ENCODE measurements at regions not wholly inside any gene's neighbourhood (a gene's known extent, or its start where the extent isn't known, plus 50 kb on each side); places are given as distances from the start of the nearest gene placed in this dataset.

GRCh38 chr4:1542516-1543320 is 136.5 kb upstream of the NKX1-1 start:
- Histone ChIP-seq H3K4me1 (peaks cover 0 to 6% (median 0%) of the 10 kb centered on the region in 4 donors), H3K27me3 (peaks cover 0 to 66% of the 10 kb centered on the region in 2 donors), H3K4me3 (no peak overlapping the region), H3K27ac (no peak overlapping the region), H3K9me3 (no peaks in the 10 kb centered on the region), H3K36me3 (no peaks in the 10 kb centered on the region)
- intact Hi-C loops (cut with DNase I; ENCODE audit: low total_unique reads) = no loop called here
- no peak for DNase-seq
- TF ChIP-seq CTCF (IDR thresholded peaks at IDR 0.05) = no peak

GRCh38 chr4:1542226-1542490 is 135.9 kb upstream of the NKX1-1 start:
- Histone ChIP-seq H3K27me3 (peaks cover 0 to 72% of the 10 kb centered on the region in 2 donors), H3K9me3 (no peaks in the 10 kb centered on the region), H3K4me1 (peaks cover 0 to 5% (median 0%) of the 10 kb centered on the region in 4 donors), H3K27ac (no peak overlapping the region), H3K4me3 (no peak overlapping the region), H3K36me3 (no peaks in the 10 kb centered on the region)
- TF ChIP-seq CTCF (IDR thresholded peaks at IDR 0.05) = no peak
- intact Hi-C loops (cut with DNase I; ENCODE audit: low total_unique reads) = no loop called here
- DNase-seq = no peak

GRCh38 chr4:1541449-1542225 is 135.4 kb upstream of the NKX1-1 start:
- no peak overlapping the region for H3K4me3 ChIP-seq
- no peak overlapping the region for H3K27ac ChIP-seq
- no peaks in the 10 kb centered on the region for H3K36me3 ChIP-seq
- no peaks in the 10 kb centered on the region for H3K9me3 ChIP-seq
- H3K4me1 ChIP-seq = peaks cover 0 to 5% (median 0%) of the 10 kb centered on the region in 4 donors
- no peak for TF ChIP-seq CTCF (IDR thresholded peaks at IDR 0.05)
- peaks cover 0 to 77% of the 10 kb centered on the region in 2 donors for H3K27me3 ChIP-seq
- no peak for DNase-seq
- intact Hi-C loops (cut with DNase I; ENCODE audit: low total_unique reads) = no loop called here

GRCh38 chr4:1540601-1541375 is 134.5 kb upstream of the NKX1-1 start:
- Histone ChIP-seq H3K27ac (no peak overlapping the region), H3K36me3 (no peaks in the 10 kb centered on the region), H3K4me3 (no peak overlapping the region), H3K4me1 (peaks cover 0 to 5% (median 0%) of the 10 kb centered on the region in 4 donors), H3K27me3 (peaks cover 0 to 86% of the 10 kb centered on the region in 2 donors), H3K9me3 (no peaks in the 10 kb centered on the region)
- intact Hi-C loops (cut with DNase I; ENCODE audit: low total_unique reads) = no loop called here
- no peak for DNase-seq
- no peak for TF ChIP-seq CTCF (IDR thresholded peaks at IDR 0.05)

- Histone ChIP-seq H3K36me3 (no peaks in the 10 kb centered on the region), H3K9me3 (no peaks in the 10 kb centered on the region), H3K27ac (no peak overlapping the region), H3K4me3 (no peak overlapping the region), H3K27me3 (peaks cover 0 to 92% of the 10 kb centered on the region in 2 donors), H3K4me1 (peaks cover 0 to 5% (median 0%) of the 10 kb centered on the region in 4 donors)
- DNase-seq = no peak
- intact Hi-C loops (cut with DNase I; ENCODE audit: low total_unique reads) = no loop called here
- no peak for TF ChIP-seq CTCF (IDR thresholded peaks at IDR 0.05)
Measured at GRCh38 chr4:1539859-1540600, 133.8 kb upstream of the NKX1-1 start.
